ENCODE measurements at regions not wholly inside any gene's neighbourhood (a gene's known extent, or its start where the extent isn't known, plus 50 kb on each side); places are given as distances from the start of the nearest gene placed in this dataset.

- no peaks in the 10 kb centered on the region for H3K9me3 ChIP-seq (ENCODE audit: low read length)
- H3K36me3 ChIP-seq (ENCODE audit: insufficient read depth, low read length): no peaks in the 10 kb centered on the region
- no peak overlapping the region for H3K4me3 ChIP-seq (ENCODE audit: low read length)
- no peaks in the 10 kb centered on the region for H3K27me3 ChIP-seq (ENCODE audit: insufficient read depth, low read length)
- no peaks in the 10 kb centered on the region for H3K4me1 ChIP-seq (ENCODE audit: insufficient read depth, low read length)
- H2AFZ ChIP-seq (ENCODE audit: low read depth, low read length): no peak overlapping the region
These were observed 138.7 kb downstream of the IRS2 start for GRCh38 chr13:109647699-109648098.

GRCh38 chr13:109647053-109647452 lies 139.3 kb downstream of the IRS2 start:
- Histone ChIP-seq H3K4me3 (ENCODE audit: low read length) (no peak overlapping the region), H3K9me3 (ENCODE audit: low read length) (no peaks in the 10 kb centered on the region), H3K27me3 (ENCODE audit: insufficient read depth, low read length) (no peaks in the 10 kb centered on the region), H3K36me3 (ENCODE audit: insufficient read depth, low read length) (no peaks in the 10 kb centered on the region), H3K4me1 (ENCODE audit: insufficient read depth, low read length) (no peaks in the 10 kb centered on the region), H2AFZ (ENCODE audit: low read depth, low read length) (no peak overlapping the region)

DNA sequence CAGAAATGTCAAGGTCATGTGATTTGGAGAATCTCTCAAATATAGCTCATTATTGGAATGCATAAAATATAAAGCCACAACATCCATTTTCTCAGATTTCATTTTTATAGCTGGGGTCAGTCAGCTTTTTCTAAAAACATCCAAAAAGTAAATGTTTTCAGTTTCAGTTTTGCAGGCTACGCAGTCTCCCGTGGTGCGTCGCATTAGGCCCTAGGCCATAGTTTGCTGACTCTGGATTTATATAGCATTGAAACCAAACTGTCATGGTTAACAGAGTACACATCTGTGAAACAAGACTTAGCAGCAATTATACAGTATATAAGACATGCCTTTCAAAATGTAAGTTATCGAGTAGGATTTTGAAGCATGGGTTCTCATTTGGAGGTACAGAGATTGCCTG lies 140.0 kb downstream of the IRS2 start:
- H3K27me3 ChIP-seq (ENCODE audit: insufficient read depth, low read length): no peaks in the 10 kb centered on the region

DNA sequence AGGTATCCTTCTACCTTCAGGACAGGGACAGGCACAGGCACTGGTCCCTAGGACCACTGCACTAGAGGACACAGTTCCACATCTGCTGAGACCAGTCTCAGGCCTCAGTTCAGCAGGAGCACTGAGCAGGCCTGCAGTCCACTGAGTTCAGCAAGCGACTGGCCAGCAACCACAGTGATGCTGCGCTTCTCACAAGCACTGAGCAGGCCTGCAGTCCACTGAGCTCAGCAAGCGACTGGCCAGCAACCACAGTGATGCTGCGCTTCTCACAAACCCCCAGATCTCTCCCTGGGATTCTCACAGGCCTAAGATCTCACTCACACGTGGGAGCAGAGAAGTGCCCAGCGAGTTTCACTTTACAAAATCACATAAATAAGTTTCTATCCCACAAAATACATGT lies 140.6 kb downstream of the IRS2 start:
- Histone ChIP-seq H3K27me3 (ENCODE audit: insufficient read depth, low read length) (no peaks in the 10 kb centered on the region), H2AFZ (ENCODE audit: low read depth, low read length) (no peak overlapping the region), H3K36me3 (ENCODE audit: insufficient read depth, low read length) (no peaks in the 10 kb centered on the region), H3K4me3 (ENCODE audit: low read length) (no peak overlapping the region), H3K9me3 (ENCODE audit: low read length) (peaks cover under 1% of the 10 kb centered on the region), H3K4me1 (ENCODE audit: insufficient read depth, low read length) (no peaks in the 10 kb centered on the region)

More for the DNA sequence above, 140.0 kb downstream of the IRS2 start:
- H2AFZ ChIP-seq (ENCODE audit: low read depth, low read length): no peak overlapping the region
- H3K36me3 ChIP-seq (ENCODE audit: insufficient read depth, low read length): no peaks in the 10 kb centered on the region
- H3K4me1 ChIP-seq (ENCODE audit: insufficient read depth, low read length): no peaks in the 10 kb centered on the region
- no peaks in the 10 kb centered on the region for H3K9me3 ChIP-seq (ENCODE audit: low read length)
- no peak overlapping the region for H3K4me3 ChIP-seq (ENCODE audit: low read length)

GRCh38 chr13:109644956-109645355 lies 141.4 kb downstream of the IRS2 start:
- Histone ChIP-seq H3K4me3 (ENCODE audit: low read length) (no peak overlapping the region), H3K4me1 (ENCODE audit: insufficient read depth, low read length) (no peaks in the 10 kb centered on the region), H3K9me3 (ENCODE audit: low read length) (peaks cover 3% of the 10 kb centered on the region), H3K36me3 (ENCODE audit: insufficient read depth, low read length) (no peaks in the 10 kb centered on the region), H2AFZ (ENCODE audit: low read depth, low read length) (no peak overlapping the region), H3K27me3 (ENCODE audit: insufficient read depth, low read length) (no peaks in the 10 kb centered on the region)

- Histone ChIP-seq H3K9me3 (ENCODE audit: low read length) (peaks cover 3% of the 10 kb centered on the region), H2AFZ (ENCODE audit: low read depth, low read length) (no peak overlapping the region), H3K4me1 (ENCODE audit: insufficient read depth, low read length) (no peaks in the 10 kb centered on the region), H3K27me3 (ENCODE audit: insufficient read depth, low read length) (no peaks in the 10 kb centered on the region), H3K36me3 (ENCODE audit: insufficient read depth, low read length) (no peaks in the 10 kb centered on the region), H3K4me3 (ENCODE audit: low read length) (no peak overlapping the region)
These were observed 142.2 kb downstream of the IRS2 start for GRCh38 chr13:109644069-109644750.

GRCh38 chr13:109642358-109642757 lies 144.0 kb downstream of the IRS2 start:
- H3K4me3 ChIP-seq (ENCODE audit: low read length): no peak overlapping the region
- H3K36me3 ChIP-seq (ENCODE audit: insufficient read depth, low read length): no peaks in the 10 kb centered on the region
- H3K9me3 ChIP-seq (ENCODE audit: low read length): peaks cover 3% of the 10 kb centered on the region
- no peaks in the 10 kb centered on the region for H3K27me3 ChIP-seq (ENCODE audit: insufficient read depth, low read length)
- H3K4me1 ChIP-seq (ENCODE audit: insufficient read depth, low read length): no peaks in the 10 kb centered on the region
- H2AFZ ChIP-seq (ENCODE audit: low read depth, low read length): no peak overlapping the region

GRCh38 chr13:109636736-109637135 lies 149.6 kb downstream of the IRS2 start:
- H3K4me1 ChIP-seq (ENCODE audit: insufficient read depth, low read length): no peaks in the 10 kb centered on the region
- no peaks in the 10 kb centered on the region for H3K27me3 ChIP-seq (ENCODE audit: insufficient read depth, low read length)
- peaks cover 3% of the 10 kb centered on the region for H3K9me3 ChIP-seq (ENCODE audit: low read length)
- no peaks in the 10 kb centered on the region for H3K36me3 ChIP-seq (ENCODE audit: insufficient read depth, low read length)
- H2AFZ ChIP-seq (ENCODE audit: low read depth, low read length): no peak overlapping the region
- H3K4me3 ChIP-seq (ENCODE audit: low read length): no peak overlapping the region

DNA sequence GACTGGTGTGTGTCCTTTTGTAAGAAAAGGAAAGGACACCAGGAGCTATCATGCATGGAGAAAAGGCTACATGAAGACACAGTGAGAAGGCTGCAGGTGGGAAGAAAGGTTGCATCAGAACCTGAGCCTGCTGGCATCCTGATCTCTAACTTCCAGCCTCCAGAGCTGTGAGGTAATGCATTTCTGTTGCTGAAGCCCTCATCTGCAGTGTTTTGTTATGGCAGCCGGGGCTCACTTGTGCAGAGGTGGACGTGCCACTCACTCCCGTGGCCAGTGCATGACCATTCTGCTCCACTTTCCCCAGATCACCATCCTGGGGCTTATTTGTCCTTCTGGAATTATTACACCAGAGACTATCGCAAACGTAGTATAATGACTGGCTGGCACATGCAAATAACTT lies 155.3 kb downstream of the IRS2 start:
- H3K4me3 ChIP-seq (ENCODE audit: low read length): no peak overlapping the region
- no peaks in the 10 kb centered on the region for H3K4me1 ChIP-seq (ENCODE audit: insufficient read depth, low read length)
- no peaks in the 10 kb centered on the region for H3K36me3 ChIP-seq (ENCODE audit: insufficient read depth, low read length)
- no peaks in the 10 kb centered on the region for H3K9me3 ChIP-seq (ENCODE audit: low read length)
- no peaks in the 10 kb centered on the region for H3K27me3 ChIP-seq (ENCODE audit: insufficient read depth, low read length)
- no peak overlapping the region for H2AFZ ChIP-seq (ENCODE audit: low read depth, low read length)

- Histone ChIP-seq H3K36me3 (ENCODE audit: insufficient read depth, low read length) (no peaks in the 10 kb centered on the region), H3K4me3 (ENCODE audit: low read length) (no peak overlapping the region), H3K4me1 (ENCODE audit: insufficient read depth, low read length) (no peaks in the 10 kb centered on the region), H2AFZ (ENCODE audit: low read depth, low read length) (no peak overlapping the region), H3K9me3 (ENCODE audit: low read length) (no peaks in the 10 kb centered on the region), H3K27me3 (ENCODE audit: insufficient read depth, low read length) (no peaks in the 10 kb centered on the region)
These were observed 156.1 kb downstream of the IRS2 start for GRCh38 chr13:109630271-109630670.

- Histone ChIP-seq H2AFZ (ENCODE audit: low read depth, low read length) (no peak overlapping the region), H3K4me1 (ENCODE audit: insufficient read depth, low read length) (no peaks in the 10 kb centered on the region)
These were observed 156.6 kb downstream of the IRS2 start for GRCh38 chr13:109629737-109630136.

GRCh38 chr13:109628251-109628699 lies 158.1 kb downstream of the IRS2 start:
- Histone ChIP-seq H3K4me1 (ENCODE audit: insufficient read depth, low read length) (no peaks in the 10 kb centered on the region), H3K36me3 (ENCODE audit: insufficient read depth, low read length) (no peaks in the 10 kb centered on the region), H3K9me3 (ENCODE audit: low read length) (no peaks in the 10 kb centered on the region), H3K27me3 (ENCODE audit: insufficient read depth, low read length) (no peaks in the 10 kb centered on the region), H3K4me3 (ENCODE audit: low read length) (no peak overlapping the region), H2AFZ (ENCODE audit: low read depth, low read length) (no peak overlapping the region)

More at GRCh38 chr13:109629737-109630136, 156.6 kb downstream of the IRS2 start:
- no peaks in the 10 kb centered on the region for H3K27me3 ChIP-seq (ENCODE audit: insufficient read depth, low read length)
- no peak overlapping the region for H3K4me3 ChIP-seq (ENCODE audit: low read length)
- H3K9me3 ChIP-seq (ENCODE audit: low read length): no peaks in the 10 kb centered on the region
- H3K36me3 ChIP-seq (ENCODE audit: insufficient read depth, low read length): no peaks in the 10 kb centered on the region

- Histone ChIP-seq H2AFZ (ENCODE audit: low read depth, low read length) (no peak overlapping the region), H3K4me3 (ENCODE audit: low read length) (no peak overlapping the region), H3K9me3 (ENCODE audit: low read length) (no peaks in the 10 kb centered on the region), H3K36me3 (ENCODE audit: insufficient read depth, low read length) (no peaks in the 10 kb centered on the region), H3K4me1 (ENCODE audit: insufficient read depth, low read length) (no peaks in the 10 kb centered on the region), H3K27me3 (ENCODE audit: insufficient read depth, low read length) (no peaks in the 10 kb centered on the region)
These were observed 158.7 kb downstream of the IRS2 start for GRCh38 chr13:109627649-109628048.
